Smooth muscle cell (in vitro differentiated cells): ENCODE measurements at regions not wholly inside any gene's neighbourhood (a gene's known extent, or its start where the extent isn't known, plus 50 kb on each side); places are given as distances from the start of the nearest gene placed in this dataset.

Experiments used
- DNase-seq: peaks from one replicate; lab custom pipeline; 2025; ENCODE audit not compliant: unreplicated experiment; lab: John Stamatoyannopoulos, UW
- H2AFZ ChIP-seq: fragments of 200-600 bp; sonication (generic); 2 replicates; pipeline ENCODE4 v1.6.0; 2016; ENCODE audit warnings: antibody characterized with exemption, low read depth, mild to moderate bottlenecking
- H3F3A ChIP-seq: fragments of 200-600 bp; sonication (generic); 2 replicates; pipeline ENCODE4 v1.6.0; 2017; ENCODE audit warnings: antibody characterized with exemption, low read depth
- H3K27ac ChIP-seq: fragments of 200-600 bp; sonication (generic); 2 replicates; pipeline ENCODE4 v1.5.1; 2016; ENCODE audit warnings: low read depth, mild to moderate bottlenecking
- H3K27me3 ChIP-seq: fragments of 200-600 bp; sonication (generic); 2 replicates; pipeline ENCODE4 v1.6.1; 2016; ENCODE audit warnings: low read depth, mild to moderate bottlenecking
- H3K36me3 ChIP-seq: fragments of 200-600 bp; sonication (generic); 2 replicates; pipeline ENCODE4 v1.5.1; 2016; ENCODE audit warnings: low read depth
- H3K4me1 ChIP-seq: fragments of 200-600 bp; sonication (generic); 2 replicates; pipeline ENCODE4 v1.5.1; 2016; ENCODE audit warnings: low read depth
- H3K4me2 ChIP-seq: fragments of 200-600 bp; sonication (generic); 2 replicates; pipeline ENCODE4 v1.6.0; 2016; ENCODE audit warnings: mild to moderate bottlenecking
- H3K4me3 ChIP-seq: fragments of 200-600 bp; sonication (generic); 2 replicates; pipeline ENCODE4 v1.5.1; 2016; ENCODE audit warnings: mild to moderate bottlenecking
- H3K79me2 ChIP-seq: fragments of 200-600 bp; sonication (generic); 2 replicates; pipeline ENCODE4 v1.6.0; 2016; ENCODE audit warnings: low read depth, mild to moderate bottlenecking
- H3K9ac ChIP-seq: fragments of 200-600 bp; sonication (generic); 2 replicates; pipeline ENCODE4 v1.6.0; 2016; ENCODE audit warnings: low read depth
- H3K9me3 ChIP-seq: fragments of 200-600 bp; sonication (generic); replicated peaks from 2 replicates; pipeline ENCODE4 v1.5.1; 2016; ENCODE audit warnings: low read depth
- H4K20me1 ChIP-seq: fragments of 200-600 bp; sonication (generic); 2 replicates; pipeline ENCODE4 v1.6.0; 2016; ENCODE audit warnings: low read depth
- CTCF ChIP-seq: fragments of 200-600 bp; sonication (generic); IDR thresholded peaks from 2 replicates; pipeline ENCODE4 v1.5.1; 2017; ENCODE audit warnings: borderline replicate concordance, mild to moderate bottlenecking, antibody characterized with exemption; ENCODE audit not compliant: insufficient read depth, poor library complexity, severe bottlenecking
- whole genome bisulfite sequencing: methylation state at CpG from one replicate; pipeline ENCODE4 v1.1.7; 2016; ENCODE audit warnings: low lambda C conversion rate; 5-methylcytosine and 5-hydroxymethylcytosine counted together

DNA sequence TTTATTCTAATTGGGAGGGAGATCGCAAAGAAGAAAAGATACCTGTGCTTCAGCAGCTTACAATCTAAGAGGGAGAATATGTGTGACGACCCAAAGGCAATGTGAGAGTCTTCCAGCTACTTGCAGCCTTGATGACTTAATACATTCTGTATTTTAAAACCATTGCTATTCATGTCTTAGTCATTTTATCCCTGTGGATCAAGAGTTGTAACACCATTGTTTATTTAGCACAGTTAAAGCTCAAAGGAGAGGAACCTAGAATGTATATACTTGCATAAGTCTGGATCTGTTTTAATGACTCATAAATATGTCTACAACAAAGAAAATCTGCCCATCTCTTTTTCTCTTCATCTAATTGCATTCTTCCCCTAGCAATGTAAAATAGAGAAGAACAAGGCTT, 117.9 kb upstream of the DLX6 start:
- no peak overlapping the region for H3K9ac ChIP-seq

DNA sequence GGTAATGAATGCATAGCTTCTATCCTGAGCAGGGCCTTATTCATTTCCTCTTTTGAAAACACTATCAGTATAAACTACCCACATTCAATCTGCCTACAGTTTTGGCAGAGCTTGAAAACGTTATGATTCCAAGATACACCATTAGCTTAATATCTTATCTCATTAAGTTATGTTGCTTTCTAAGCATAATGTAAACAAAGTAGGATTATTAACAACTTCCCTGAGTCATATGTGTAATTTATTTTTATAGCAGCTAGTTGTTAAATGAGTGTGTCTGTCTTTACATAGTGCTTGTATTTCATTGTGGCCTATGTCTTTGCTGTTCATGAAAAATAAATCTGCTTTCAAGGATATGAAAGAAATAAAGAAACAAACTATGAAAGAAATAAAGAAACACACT, 106.2 kb upstream of the DLX6 start:
- DNase-seq, result no peak
- H3K9me3 ChIP-seq, result no peaks in the 10 kb centered on the region
- H3K27me3 ChIP-seq, result no peaks in the 10 kb centered on the region
- peaks cover 5% of the 10 kb centered on the region for H3K4me1 ChIP-seq
- TF ChIP-seq CTCF, result no peak
- peak overlapping the region; percentile 52 for H3K4me2 ChIP-seq
- H3K79me2 ChIP-seq, result no peaks in the 10 kb centered on the region
- 21% methylated on average over 1 of the region's 1 CpG for WGBS
- no peaks in the 10 kb centered on the region for H3K36me3 ChIP-seq
- H3F3A ChIP-seq, result no peaks in the 10 kb centered on the region
- no peak overlapping the region for H2AFZ ChIP-seq
- H3K27ac ChIP-seq, result peak overlapping the region; percentile 10
- no peak overlapping the region for H3K4me3 ChIP-seq
- no peak overlapping the region for H3K9ac ChIP-seq
- no peaks in the 10 kb centered on the region for H4K20me1 ChIP-seq

More for the DNA sequence above, 117.9 kb upstream of the DLX6 start:
- H3K27me3 ChIP-seq, result no peaks in the 10 kb centered on the region
- TF ChIP-seq CTCF, result no peak
- peak overlapping the region; percentile 63 for H3K27ac ChIP-seq
- no peaks in the 10 kb centered on the region for H3K36me3 ChIP-seq
- H3K79me2 ChIP-seq, result no peaks in the 10 kb centered on the region
- H3K4me2 ChIP-seq, result peak overlapping the region; percentile 75
- H3K4me1 ChIP-seq, result peaks cover 11% of the 10 kb centered on the region
- H3K4me3 ChIP-seq, result no peak overlapping the region
- no peaks in the 10 kb centered on the region for H3K9me3 ChIP-seq
- peaks cover 4% of the 10 kb centered on the region for H3F3A ChIP-seq
- DNase-seq, result no peak
- no peak overlapping the region for H2AFZ ChIP-seq
- no peaks in the 10 kb centered on the region for H4K20me1 ChIP-seq
- WGBS, result 42% methylated on average over 2 of the region's 2 CpGs

DNA sequence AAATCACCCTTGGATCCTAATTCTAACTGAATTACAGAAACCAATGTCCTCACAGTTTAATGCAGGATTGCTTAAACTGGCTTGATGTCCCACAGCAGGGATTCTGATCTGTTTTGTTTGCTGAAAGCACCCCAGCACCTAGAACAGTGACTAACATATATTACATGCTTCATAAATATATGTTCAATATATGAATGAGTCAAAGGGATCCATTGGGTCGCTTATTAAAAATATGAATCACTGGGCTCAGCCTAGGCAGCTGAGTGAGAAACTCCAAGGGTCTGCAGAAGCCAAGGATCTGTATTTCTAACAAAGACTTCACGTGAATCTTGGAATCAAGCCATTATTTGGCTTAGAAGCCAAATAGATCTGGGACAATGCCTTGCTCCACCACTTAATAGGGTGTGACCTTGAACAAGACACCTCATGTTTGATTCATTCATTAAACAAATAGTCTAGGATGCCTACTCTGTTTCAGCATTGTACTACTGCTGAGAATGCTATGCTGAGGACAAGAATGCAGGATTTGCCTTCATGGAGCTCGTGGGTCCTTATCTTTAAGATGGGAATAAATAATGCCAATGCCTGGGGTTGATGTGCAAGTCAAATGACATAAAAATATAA, 103.4 kb upstream of the DLX6 start:
- DNase-seq, result no peak
- Histone ChIP-seq H3K27ac (no peak overlapping the region), H3K36me3 (no peaks in the 10 kb centered on the region), H2AFZ (no peak overlapping the region), H3K4me3 (no peak overlapping the region), H3K27me3 (no peaks in the 10 kb centered on the region), H3K4me2 (no peak overlapping the region), H3K9me3 (no peaks in the 10 kb centered on the region), H3K9ac (no peak overlapping the region), H3F3A (no peaks in the 10 kb centered on the region), H3K79me2 (no peaks in the 10 kb centered on the region), H3K4me1 (peaks cover 5% of the 10 kb centered on the region), H4K20me1 (no peaks in the 10 kb centered on the region)
- TF ChIP-seq CTCF, result no peak
- WGBS, result 82% methylated on average over 3 of the region's 3 CpGs

GRCh38 chr7:96903906-96904305, 101.4 kb upstream of the DLX6 start:
- Histone ChIP-seq H3K9ac (no peak overlapping the region), H3F3A (no peaks in the 10 kb centered on the region), H3K27ac (no peak overlapping the region), H3K79me2 (no peaks in the 10 kb centered on the region), H3K27me3 (no peaks in the 10 kb centered on the region), H3K36me3 (no peaks in the 10 kb centered on the region), H3K9me3 (no peaks in the 10 kb centered on the region), H4K20me1 (no peaks in the 10 kb centered on the region), H2AFZ (no peak overlapping the region), H3K4me1 (peaks cover 5% of the 10 kb centered on the region), H3K4me2 (peak overlapping the region; percentile 25), H3K4me3 (no peak overlapping the region)
- no peak for TF ChIP-seq CTCF
- DNase-seq, result no peak
